ENCODE measurements at regions not wholly inside any gene's neighbourhood (a gene's known extent, or its start where the extent isn't known, plus 50 kb on each side); places are given as distances from the start of the nearest gene placed in this dataset.

GRCh38 chr7:16203065-16203464, 218.3 kb downstream of the CRPPA start:
- H3K27me3 ChIP-seq (ENCODE audit: insufficient read depth, low read depth, severe bottlenecking) = no peaks in the 10 kb centered on the region
- no peak for TF ChIP-seq CTCF (IDR thresholded peaks at IDR 0.05; ENCODE audit: low read depth, low read length)
- no peak for DNase-seq
- no peaks in the 10 kb centered on the region for H3K9me3 ChIP-seq (ENCODE audit: severe bottlenecking)
- no peak overlapping the region for H3K4me3 ChIP-seq (ENCODE audit: low read depth, low read length)
- no peak overlapping the region for H3K27ac ChIP-seq
- no peaks in the 10 kb centered on the region for H3K36me3 ChIP-seq

DNA sequence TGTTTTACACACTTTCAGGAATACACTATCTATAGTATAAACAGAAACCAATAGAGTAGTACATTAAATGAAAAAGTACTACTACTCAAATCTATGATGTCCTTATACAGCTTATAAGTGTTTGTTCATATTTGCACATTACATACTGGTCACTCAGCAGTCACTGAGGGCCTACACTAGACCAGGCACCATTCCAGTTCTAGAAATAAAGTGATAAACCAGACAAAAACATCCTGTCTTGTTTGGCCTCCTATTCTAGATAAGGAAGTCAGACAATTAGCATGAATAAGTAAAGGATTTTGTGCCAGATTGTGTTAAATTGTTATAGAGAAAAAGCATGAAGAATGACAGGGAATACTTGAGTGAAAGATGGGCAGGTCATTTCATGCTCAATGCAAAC, 219.0 kb downstream of the CRPPA start:
- Histone ChIP-seq H3K4me3 (ENCODE audit: low read depth, low read length) (no peak overlapping the region), H3K27me3 (ENCODE audit: insufficient read depth, low read depth, severe bottlenecking) (no peaks in the 10 kb centered on the region), H3K36me3 (no peaks in the 10 kb centered on the region), H3K27ac (no peak overlapping the region), H3K9me3 (ENCODE audit: severe bottlenecking) (no peaks in the 10 kb centered on the region)
- no peak for TF ChIP-seq CTCF (IDR thresholded peaks at IDR 0.05; ENCODE audit: low read depth, low read length)
- DNase-seq = no peak

DNA sequence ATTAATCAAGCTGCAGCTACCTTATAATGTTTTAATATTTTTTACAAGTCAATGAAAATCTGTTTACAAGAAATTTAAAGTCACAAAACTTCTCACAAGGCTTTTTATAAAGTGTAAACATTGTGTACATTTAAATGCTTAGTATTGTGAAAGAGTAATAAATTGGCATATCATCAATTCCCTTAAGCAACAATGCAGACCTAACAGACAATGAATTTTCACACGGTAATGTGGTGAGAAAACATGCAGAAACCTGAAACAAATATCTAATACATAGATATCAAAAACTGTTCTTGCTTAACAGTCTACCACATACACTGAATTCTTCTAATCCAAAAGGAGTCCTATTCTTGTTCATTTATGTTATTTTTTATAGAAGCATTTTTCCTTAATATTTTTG, 220.7 kb downstream of the CRPPA start:
- Histone ChIP-seq H3K9me3 (ENCODE audit: severe bottlenecking) (no peaks in the 10 kb centered on the region), H3K27ac (no peak overlapping the region), H3K27me3 (ENCODE audit: insufficient read depth, low read depth, severe bottlenecking) (no peaks in the 10 kb centered on the region), H3K4me3 (ENCODE audit: low read depth, low read length) (no peak overlapping the region), H3K36me3 (no peaks in the 10 kb centered on the region)
- no peak for DNase-seq
- TF ChIP-seq CTCF (IDR thresholded peaks at IDR 0.05; ENCODE audit: low read depth, low read length) = no peak

GRCh38 chr7:16193631-16194030, 227.7 kb downstream of the CRPPA start:
- no peak for DNase-seq
- Histone ChIP-seq H3K27me3 (ENCODE audit: insufficient read depth, low read depth, severe bottlenecking) (no peaks in the 10 kb centered on the region), H3K36me3 (no peaks in the 10 kb centered on the region), H3K9me3 (ENCODE audit: severe bottlenecking) (no peaks in the 10 kb centered on the region), H3K27ac (no peak overlapping the region), H3K4me3 (ENCODE audit: low read depth, low read length) (no peak overlapping the region)
- TF ChIP-seq CTCF (IDR thresholded peaks at IDR 0.05; ENCODE audit: low read depth, low read length) = no peak

- no peak for DNase-seq
- H3K27ac ChIP-seq = no peak overlapping the region
- H3K27me3 ChIP-seq (ENCODE audit: insufficient read depth, low read depth, severe bottlenecking) = no peaks in the 10 kb centered on the region
- no peak for TF ChIP-seq CTCF (IDR thresholded peaks at IDR 0.05; ENCODE audit: low read depth, low read length)
- H3K36me3 ChIP-seq = no peaks in the 10 kb centered on the region
- no peaks in the 10 kb centered on the region for H3K9me3 ChIP-seq (ENCODE audit: severe bottlenecking)
- H3K4me3 ChIP-seq (ENCODE audit: low read depth, low read length) = no peak overlapping the region
These were observed 232.2 kb downstream of the CRPPA start for GRCh38 chr7:16189026-16189715.

DNA sequence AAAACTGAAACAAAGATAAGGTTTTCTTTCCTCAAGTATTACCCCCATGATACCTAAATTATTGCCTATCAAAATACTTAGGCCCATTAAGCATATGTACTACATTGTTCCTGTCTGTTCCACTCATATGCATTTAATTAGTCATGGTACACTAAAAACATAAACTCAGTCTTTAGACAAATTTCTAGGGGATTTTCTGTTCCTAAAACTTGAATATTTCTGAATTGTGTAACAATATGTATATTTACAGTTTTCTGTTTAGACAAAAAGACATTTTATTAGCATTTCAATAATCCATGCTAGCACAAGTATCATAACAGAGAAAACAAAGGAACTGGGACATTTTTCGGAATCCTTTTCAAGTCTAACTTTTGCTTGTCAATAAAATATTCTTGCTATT, 234.2 kb downstream of the CRPPA start:
- TF ChIP-seq CTCF (IDR thresholded peaks at IDR 0.05; ENCODE audit: low read depth, low read length) = no peak
- no peaks in the 10 kb centered on the region for H3K27me3 ChIP-seq (ENCODE audit: insufficient read depth, low read depth, severe bottlenecking)

More for the DNA sequence above, 234.2 kb downstream of the CRPPA start:
- H3K36me3 ChIP-seq = no peaks in the 10 kb centered on the region
- no peak for DNase-seq
- H3K27ac ChIP-seq = no peak overlapping the region
- H3K9me3 ChIP-seq (ENCODE audit: severe bottlenecking) = no peaks in the 10 kb centered on the region
- H3K4me3 ChIP-seq (ENCODE audit: low read depth, low read length) = no peak overlapping the region

All from WERI-Rb-1 (cell line).